Astrocyte (in vitro differentiated cells and primary cell): ENCODE measurements at regions not wholly inside any gene's neighbourhood (a gene's known extent, or its start where the extent isn't known, plus 50 kb on each side); places are given as distances from the start of the nearest gene placed in this dataset.

Experiments
- DNase-seq: peaks from one replicate; pipeline ENCODE4 v3.0.0-alpha.2; 2010; ENCODE audit warnings: low read depth
- FAIRE-seq: peaks from 2 replicates; lab custom pipeline; 2011; peaks lifted over from hg19 to GRCh38; lab: Jason Lieb, UNC
- H2AFZ ChIP-seq: 2 replicates; pipeline ENCODE4 v1.6.0; 2012; ENCODE audit warnings: low read depth, low read length, inconsistent platforms
- H3K27ac ChIP-seq: 2 replicates; pipeline ENCODE4 v1.5.1; 2011; ENCODE audit warnings: low read depth, low read length, inconsistent platforms
- H3K27me3 ChIP-seq: 2 replicates; pipeline ENCODE4 v1.6.0; 2011; ENCODE audit warnings: low read length, inconsistent platforms; ENCODE audit not compliant: insufficient read depth
- H3K36me3 ChIP-seq: 2 replicates; pipeline ENCODE4 v1.5.1; 2011; ENCODE audit warnings: low read length, inconsistent platforms; ENCODE audit not compliant: insufficient read depth
- H3K4me1 ChIP-seq: 2 replicates; pipeline ENCODE4 v1.5.1; 2011; ENCODE audit warnings: low read length, inconsistent platforms; ENCODE audit not compliant: insufficient read depth
- H3K4me2 ChIP-seq: 2 replicates; pipeline ENCODE4 v1.6.0; 2012; ENCODE audit warnings: low read length, inconsistent platforms
- H3K4me3 ChIP-seq: 2 replicates; pipeline ENCODE4 v1.5.1; 2011; ENCODE audit warnings: low read depth, mild to moderate bottlenecking, low read length, inconsistent platforms; ENCODE audit not compliant: insufficient read depth
- H3K79me2 ChIP-seq: 2 replicates; pipeline ENCODE4 v1.6.0; 2012; ENCODE audit warnings: mild to moderate bottlenecking, low read length, inconsistent platforms; ENCODE audit not compliant: insufficient read depth
- H3K9ac ChIP-seq: 2 replicates; pipeline ENCODE4 v1.6.0; 2012; ENCODE audit warnings: mild to moderate bottlenecking, low read length, inconsistent platforms
- H3K9me3 ChIP-seq: 2 replicates; pipeline ENCODE4 v1.5.1; 2012; ENCODE audit warnings: low read depth, mild to moderate bottlenecking, low read length, inconsistent platforms; ENCODE audit not compliant: insufficient read depth
- H4K20me1 ChIP-seq: 2 replicates; pipeline ENCODE4 v1.6.0; 2012; ENCODE audit warnings: low read length, inconsistent platforms; ENCODE audit not compliant: insufficient read depth
- H3K27ac Mint-ChIP-seq: one replicate; pipeline ENCODE4 v1.8.0; 2021; ENCODE audit warnings: mild to moderate bottlenecking, mixed read lengths; ENCODE audit not compliant: unreplicated experiment
- H3K27me3 Mint-ChIP-seq: one replicate; pipeline ENCODE4 v1.8.0; 2021; ENCODE audit warnings: low read depth, mixed read lengths; ENCODE audit not compliant: unreplicated experiment
- H3K36me3 Mint-ChIP-seq: one replicate; pipeline ENCODE4 v1.8.0; 2021; ENCODE audit warnings: low read depth, mixed read lengths; ENCODE audit not compliant: unreplicated experiment
- H3K4me1 Mint-ChIP-seq: one replicate; pipeline ENCODE4 v1.8.0; 2021; ENCODE audit warnings: low read depth, mixed read lengths; ENCODE audit not compliant: unreplicated experiment
- H3K4me3 Mint-ChIP-seq: one replicate; pipeline ENCODE4 v1.8.0; 2021; ENCODE audit warnings: mild to moderate bottlenecking, moderate library complexity, mixed read lengths; ENCODE audit not compliant: unreplicated experiment
- H3K9me3 Mint-ChIP-seq: one replicate; pipeline ENCODE4 v1.8.0; 2021; ENCODE audit warnings: mild to moderate bottlenecking, mixed read lengths; ENCODE audit not compliant: unreplicated experiment
- EZH2 ChIP-seq: IDR thresholded peaks from 2 replicates; pipeline ENCODE4 v1.6.1; 2012; ENCODE audit warnings: mild to moderate bottlenecking, low read length, inconsistent platforms; ENCODE audit not compliant: insufficient read depth
- TF ChIP-seq, protein P1 (sequence below): IDR thresholded peaks from 2 replicates; pipeline ENCODE4 v1.5.1; 2011; ENCODE audit warnings: low read depth, mild to moderate bottlenecking, inconsistent platforms, low read length, moderate library complexity; ENCODE audit not compliant: insufficient read depth

- Histone ChIP-seq H3K9ac (no peak overlapping the region), H3K4me3 (no peak overlapping the region), H3K36me3 (no peaks in the 10 kb centered on the region), H4K20me1 (no peaks in the 10 kb centered on the region), H3K4me1 (no peaks in the 10 kb centered on the region), H3K27ac (no peak overlapping the region), H3K79me2 (no peaks in the 10 kb centered on the region), H3K9me3 (no peaks in the 10 kb centered on the region), H3K4me2 (no peak overlapping the region), H3K27me3 (no peaks in the 10 kb centered on the region), H2AFZ (no peak overlapping the region)
- Mint-ChIP-seq H3K9me3 (peaks cover 7% of the 10 kb centered on the region), H3K36me3 (no peaks in the 10 kb centered on the region), H3K27ac (no peak overlapping the region), H3K4me1 (no peaks in the 10 kb centered on the region), H3K4me3 (no peak overlapping the region), H3K27me3 (peaks cover 2% of the 10 kb centered on the region)
- FAIRE-seq, result no peak
- no peak for DNase-seq
- TF ChIP-seq, protein P1, sequence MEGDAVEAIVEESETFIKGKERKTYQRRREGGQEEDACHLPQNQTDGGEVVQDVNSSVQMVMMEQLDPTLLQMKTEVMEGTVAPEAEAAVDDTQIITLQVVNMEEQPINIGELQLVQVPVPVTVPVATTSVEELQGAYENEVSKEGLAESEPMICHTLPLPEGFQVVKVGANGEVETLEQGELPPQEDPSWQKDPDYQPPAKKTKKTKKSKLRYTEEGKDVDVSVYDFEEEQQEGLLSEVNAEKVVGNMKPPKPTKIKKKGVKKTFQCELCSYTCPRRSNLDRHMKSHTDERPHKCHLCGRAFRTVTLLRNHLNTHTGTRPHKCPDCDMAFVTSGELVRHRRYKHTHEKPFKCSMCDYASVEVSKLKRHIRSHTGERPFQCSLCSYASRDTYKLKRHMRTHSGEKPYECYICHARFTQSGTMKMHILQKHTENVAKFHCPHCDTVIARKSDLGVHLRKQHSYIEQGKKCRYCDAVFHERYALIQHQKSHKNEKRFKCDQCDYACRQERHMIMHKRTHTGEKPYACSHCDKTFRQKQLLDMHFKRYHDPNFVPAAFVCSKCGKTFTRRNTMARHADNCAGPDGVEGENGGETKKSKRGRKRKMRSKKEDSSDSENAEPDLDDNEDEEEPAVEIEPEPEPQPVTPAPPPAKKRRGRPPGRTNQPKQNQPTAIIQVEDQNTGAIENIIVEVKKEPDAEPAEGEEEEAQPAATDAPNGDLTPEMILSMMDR, result no peak
- no peak for TF ChIP-seq EZH2
Observed at GRCh38 chr2:102880731-102881130, 118.9 kb downstream of the TMEM182 start.

GRCh38 chr2:102886216-102886893 lies 124.5 kb downstream of the TMEM182 start:
- Mint-ChIP-seq H3K4me3 (no peak overlapping the region), H3K27me3 (no peaks in the 10 kb centered on the region), H3K36me3 (no peaks in the 10 kb centered on the region), H3K9me3 (no peaks in the 10 kb centered on the region), H3K4me1 (peaks cover 2% of the 10 kb centered on the region), H3K27ac (no peak overlapping the region)
- Histone ChIP-seq H3K9ac (no peak overlapping the region), H3K4me1 (no peaks in the 10 kb centered on the region), H3K79me2 (no peaks in the 10 kb centered on the region), H3K36me3 (no peaks in the 10 kb centered on the region), H3K4me3 (no peak overlapping the region), H3K4me2 (no peak overlapping the region), H3K27me3 (no peaks in the 10 kb centered on the region), H4K20me1 (no peaks in the 10 kb centered on the region), H3K9me3 (no peaks in the 10 kb centered on the region), H2AFZ (no peak overlapping the region), H3K27ac (no peak overlapping the region)
- FAIRE-seq (no peak), DNase-seq (no peak)
- TF ChIP-seq EZH2, result no peak
- TF ChIP-seq, protein P1, result no peak

DNA sequence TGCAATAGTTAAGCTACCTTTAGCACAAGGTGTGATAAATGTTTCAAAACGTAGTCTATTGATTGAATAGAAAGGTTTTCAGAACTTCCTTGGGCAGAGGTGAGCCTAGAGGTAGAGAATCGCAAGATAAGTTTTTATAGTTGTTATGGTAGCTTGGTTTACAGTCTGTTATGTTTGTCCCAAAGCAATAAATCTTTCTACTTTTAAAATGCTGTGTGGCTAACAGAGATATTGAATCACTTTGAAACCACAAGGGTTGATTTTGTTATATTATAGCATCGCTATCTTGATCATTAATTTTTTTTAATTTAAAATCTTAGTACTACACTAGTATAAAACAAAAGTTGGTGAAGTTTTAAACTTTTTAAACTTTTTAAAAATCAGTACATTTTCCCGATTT lies 126.7 kb downstream of the TMEM182 start:
- no peaks in the 10 kb centered on the region for H4K20me1 ChIP-seq
- Mint-ChIP-seq H3K36me3 (no peaks in the 10 kb centered on the region), H3K9me3 (no peaks in the 10 kb centered on the region), H3K27ac (no peak overlapping the region), H3K27me3 (no peaks in the 10 kb centered on the region), H3K4me3 (no peak overlapping the region), H3K4me1 (peaks cover 6% of the 10 kb centered on the region)
- no peak overlapping the region for H3K4me2 ChIP-seq
- no peak overlapping the region for H3K27ac ChIP-seq
- no peaks in the 10 kb centered on the region for H3K79me2 ChIP-seq
- H2AFZ ChIP-seq, result no peak overlapping the region
- DNase-seq (no peak), FAIRE-seq (no peak)
- no peak overlapping the region for H3K9ac ChIP-seq
- no peaks in the 10 kb centered on the region for H3K9me3 ChIP-seq
- H3K4me3 ChIP-seq, result no peak overlapping the region
- no peaks in the 10 kb centered on the region for H3K4me1 ChIP-seq
- H3K36me3 ChIP-seq, result no peaks in the 10 kb centered on the region
- TF ChIP-seq, protein P1, result no peak
- no peak for TF ChIP-seq EZH2
- no peaks in the 10 kb centered on the region for H3K27me3 ChIP-seq
